ENCODE measurements at regions not wholly inside any gene's neighbourhood (a gene's known extent, or its start where the extent isn't known, plus 50 kb on each side); places are given as distances from the start of the nearest gene placed in this dataset.

- Mint-ChIP-seq H3K27ac (no peak overlapping the region), H3K9me3 (no peaks in the 10 kb centered on the region), H3K4me1 (ENCODE audit: low read depth) (peaks cover 3% of the 10 kb centered on the region), H3K27me3 (ENCODE audit: low read depth) (no peaks in the 10 kb centered on the region), H3K4me3 (ENCODE audit: low read depth) (no peak overlapping the region), H3K36me3 (ENCODE audit: low read depth) (no peaks in the 10 kb centered on the region)
- no peak for DNase-seq (ENCODE audit: low spot score)
- intact Hi-C loops (cut with micrococcal nuclease), result no loop called here
Measured at GRCh38 chr4:155542415-155542814, 124.2 kb upstream of the GUCY1A1 start.

GRCh38 chr4:155541716-155542115 is 124.9 kb upstream of the GUCY1A1 start:
- Mint-ChIP-seq H3K27ac (no peak overlapping the region), H3K27me3 (ENCODE audit: low read depth) (no peaks in the 10 kb centered on the region), H3K4me3 (ENCODE audit: low read depth) (no peak overlapping the region), H3K9me3 (no peaks in the 10 kb centered on the region), H3K36me3 (ENCODE audit: low read depth) (no peaks in the 10 kb centered on the region), H3K4me1 (ENCODE audit: low read depth) (peaks cover 3% of the 10 kb centered on the region)
- no peak for DNase-seq (ENCODE audit: low spot score)
- intact Hi-C loops (cut with micrococcal nuclease), result no loop called here

GRCh38 chr4:155540698-155541097 is 126.0 kb upstream of the GUCY1A1 start:
- Mint-ChIP-seq H3K27ac (no peak overlapping the region), H3K4me1 (ENCODE audit: low read depth) (peaks cover 3% of the 10 kb centered on the region), H3K27me3 (ENCODE audit: low read depth) (peaks cover 2% of the 10 kb centered on the region), H3K9me3 (no peaks in the 10 kb centered on the region), H3K36me3 (ENCODE audit: low read depth) (no peaks in the 10 kb centered on the region), H3K4me3 (ENCODE audit: low read depth) (no peak overlapping the region)
- DNase-seq (ENCODE audit: low spot score), result no peak
- intact Hi-C loops (cut with micrococcal nuclease), result no loop called here

- intact Hi-C loops (cut with micrococcal nuclease), result no loop called here
- Mint-ChIP-seq H3K27me3 (ENCODE audit: low read depth) (peaks cover 2% of the 10 kb centered on the region), H3K36me3 (ENCODE audit: low read depth) (no peaks in the 10 kb centered on the region), H3K9me3 (no peaks in the 10 kb centered on the region), H3K4me1 (ENCODE audit: low read depth) (peaks cover 3% of the 10 kb centered on the region), H3K4me3 (ENCODE audit: low read depth) (no peak overlapping the region), H3K27ac (no peak overlapping the region)
- DNase-seq (ENCODE audit: low spot score), result no peak
Measured at GRCh38 chr4:155539746-155540145, 126.9 kb upstream of the GUCY1A1 start.

- H3K36me3 Mint-ChIP-seq (ENCODE audit: low read depth), result no peaks in the 10 kb centered on the region
- no peaks in the 10 kb centered on the region for H3K4me1 Mint-ChIP-seq (ENCODE audit: low read depth)
- peaks cover 2% of the 10 kb centered on the region for H3K27me3 Mint-ChIP-seq (ENCODE audit: low read depth)
- H3K9me3 Mint-ChIP-seq, result no peaks in the 10 kb centered on the region
- DNase-seq (ENCODE audit: low spot score), result no peak
- H3K4me3 Mint-ChIP-seq (ENCODE audit: low read depth), result no peak overlapping the region
- intact Hi-C loops (cut with micrococcal nuclease), result no loop called here
- H3K27ac Mint-ChIP-seq, result no peak overlapping the region
Measured at GRCh38 chr4:155535802-155536454, 130.7 kb upstream of the GUCY1A1 start.

GRCh38 chr4:155532373-155533085 is 134.1 kb upstream of the GUCY1A1 start:
- DNase-seq (ENCODE audit: low spot score), result no peak
- Mint-ChIP-seq H3K27me3 (ENCODE audit: low read depth) (peaks cover 2% of the 10 kb centered on the region), H3K9me3 (no peaks in the 10 kb centered on the region), H3K4me1 (ENCODE audit: low read depth) (peaks cover 2% of the 10 kb centered on the region), H3K27ac (no peak overlapping the region), H3K36me3 (ENCODE audit: low read depth) (no peaks in the 10 kb centered on the region), H3K4me3 (ENCODE audit: low read depth) (no peak overlapping the region)
- intact Hi-C loops (cut with micrococcal nuclease), result no loop called here

GRCh38 chr4:155530857-155531256 is 135.8 kb upstream of the GUCY1A1 start:
- intact Hi-C loops (cut with micrococcal nuclease), result no loop called here
- no peaks in the 10 kb centered on the region for H3K9me3 Mint-ChIP-seq
- H3K4me1 Mint-ChIP-seq (ENCODE audit: low read depth), result peaks cover 2% of the 10 kb centered on the region
- H3K27me3 Mint-ChIP-seq (ENCODE audit: low read depth), result no peaks in the 10 kb centered on the region
- no peaks in the 10 kb centered on the region for H3K36me3 Mint-ChIP-seq (ENCODE audit: low read depth)
- H3K27ac Mint-ChIP-seq, result no peak overlapping the region
- H3K4me3 Mint-ChIP-seq (ENCODE audit: low read depth), result no peak overlapping the region
- no peak for DNase-seq (ENCODE audit: low spot score)

- H3K27ac Mint-ChIP-seq, result no peak overlapping the region
- no peaks in the 10 kb centered on the region for H3K27me3 Mint-ChIP-seq (ENCODE audit: low read depth)
- H3K36me3 Mint-ChIP-seq (ENCODE audit: low read depth), result no peaks in the 10 kb centered on the region
- DNase-seq (ENCODE audit: low spot score), result no peak
- intact Hi-C loops (cut with micrococcal nuclease), result no loop called here
- no peaks in the 10 kb centered on the region for H3K9me3 Mint-ChIP-seq
- H3K4me3 Mint-ChIP-seq (ENCODE audit: low read depth), result no peak overlapping the region
- peaks cover 2% of the 10 kb centered on the region for H3K4me1 Mint-ChIP-seq (ENCODE audit: low read depth)
Measured at GRCh38 chr4:155530290-155530689, 136.4 kb upstream of the GUCY1A1 start.

GRCh38 chr4:155529716-155530115 is 136.9 kb upstream of the GUCY1A1 start:
- H3K4me1 Mint-ChIP-seq (ENCODE audit: low read depth), result peaks cover 2% of the 10 kb centered on the region
- no peak overlapping the region for H3K4me3 Mint-ChIP-seq (ENCODE audit: low read depth)
- no peaks in the 10 kb centered on the region for H3K27me3 Mint-ChIP-seq (ENCODE audit: low read depth)
- H3K9me3 Mint-ChIP-seq, result no peaks in the 10 kb centered on the region
- DNase-seq (ENCODE audit: low spot score), result no peak
- H3K36me3 Mint-ChIP-seq (ENCODE audit: low read depth), result no peaks in the 10 kb centered on the region
- no peak overlapping the region for H3K27ac Mint-ChIP-seq
- intact Hi-C loops (cut with micrococcal nuclease), result loop anchor here (1.0 kb wide), 1 partner anchor 258 kb away; no protein-coding TSS in a partner anchor

GRCh38 chr4:155529272-155529671 is 137.4 kb upstream of the GUCY1A1 start:
- no peak overlapping the region for H3K4me3 Mint-ChIP-seq (ENCODE audit: low read depth)

GRCh38 chr4:155526452-155527169 is 140.0 kb upstream of the GUCY1A1 start:
- no peaks in the 10 kb centered on the region for H3K36me3 Mint-ChIP-seq (ENCODE audit: low read depth)
- intact Hi-C loops (cut with micrococcal nuclease), result no loop called here
- peaks cover 14% of the 10 kb centered on the region for H3K9me3 Mint-ChIP-seq
- no peak overlapping the region for H3K4me3 Mint-ChIP-seq (ENCODE audit: low read depth)
- no peaks in the 10 kb centered on the region for H3K27me3 Mint-ChIP-seq (ENCODE audit: low read depth)
- peaks cover 2% of the 10 kb centered on the region for H3K4me1 Mint-ChIP-seq (ENCODE audit: low read depth)
- no peak overlapping the region for H3K27ac Mint-ChIP-seq
- DNase-seq (ENCODE audit: low spot score), result no peak

More at GRCh38 chr4:155529272-155529671, 137.4 kb upstream of the GUCY1A1 start:
- Mint-ChIP-seq H3K36me3 (ENCODE audit: low read depth) (no peaks in the 10 kb centered on the region), H3K4me1 (ENCODE audit: low read depth) (peaks cover 2% of the 10 kb centered on the region), H3K27me3 (ENCODE audit: low read depth) (no peaks in the 10 kb centered on the region), H3K9me3 (no peaks in the 10 kb centered on the region), H3K27ac (no peak overlapping the region)
- no peak for DNase-seq (ENCODE audit: low spot score)
- intact Hi-C loops (cut with micrococcal nuclease), result loop anchor here (1.0 kb wide), 1 partner anchor 258 kb away; no protein-coding TSS in a partner anchor

- no peak overlapping the region for H3K27ac Mint-ChIP-seq
- H3K9me3 Mint-ChIP-seq, result peaks cover 25% of the 10 kb centered on the region
- no peak overlapping the region for H3K4me3 Mint-ChIP-seq (ENCODE audit: low read depth)
- no peak for DNase-seq (ENCODE audit: low spot score)
- H3K4me1 Mint-ChIP-seq (ENCODE audit: low read depth), result peaks cover 2% of the 10 kb centered on the region
- H3K27me3 Mint-ChIP-seq (ENCODE audit: low read depth), result no peaks in the 10 kb centered on the region
- intact Hi-C loops (cut with micrococcal nuclease), result no loop called here
- H3K36me3 Mint-ChIP-seq (ENCODE audit: low read depth), result no peaks in the 10 kb centered on the region
Measured at GRCh38 chr4:155524926-155525455, 141.7 kb upstream of the GUCY1A1 start.

GRCh38 chr4:155523358-155523757 is 143.3 kb upstream of the GUCY1A1 start:
- H3K4me1 Mint-ChIP-seq (ENCODE audit: low read depth), result no peaks in the 10 kb centered on the region

More at GRCh38 chr4:155523358-155523757, 143.3 kb upstream of the GUCY1A1 start:
- Mint-ChIP-seq H3K36me3 (ENCODE audit: low read depth) (no peaks in the 10 kb centered on the region), H3K27me3 (ENCODE audit: low read depth) (no peaks in the 10 kb centered on the region), H3K4me3 (ENCODE audit: low read depth) (no peak overlapping the region), H3K27ac (no peak overlapping the region), H3K9me3 (peaks cover 25% of the 10 kb centered on the region)
- no peak for DNase-seq (ENCODE audit: low spot score)
- intact Hi-C loops (cut with micrococcal nuclease), result no loop called here
